C4-2B (cell line): ENCODE measurements at regions not wholly inside any gene's neighbourhood (a gene's known extent, or its start where the extent isn't known, plus 50 kb on each side); places are given as distances from the start of the nearest gene placed in this dataset.

Experiments used
- ZFX ChIP-seq: fragments of 450-650 bp; IDR thresholded peaks from 2 replicates; pipeline ENCODE4 v1.6.1; 2017
- TF ChIP-seq, protein P1 (sequence below): fragments of 450-650 bp; conservative IDR thresholded peaks from 2 replicates; pipeline ENCODE4 v1.5.1; 2017; ENCODE audit warnings: mild to moderate bottlenecking

DNA sequence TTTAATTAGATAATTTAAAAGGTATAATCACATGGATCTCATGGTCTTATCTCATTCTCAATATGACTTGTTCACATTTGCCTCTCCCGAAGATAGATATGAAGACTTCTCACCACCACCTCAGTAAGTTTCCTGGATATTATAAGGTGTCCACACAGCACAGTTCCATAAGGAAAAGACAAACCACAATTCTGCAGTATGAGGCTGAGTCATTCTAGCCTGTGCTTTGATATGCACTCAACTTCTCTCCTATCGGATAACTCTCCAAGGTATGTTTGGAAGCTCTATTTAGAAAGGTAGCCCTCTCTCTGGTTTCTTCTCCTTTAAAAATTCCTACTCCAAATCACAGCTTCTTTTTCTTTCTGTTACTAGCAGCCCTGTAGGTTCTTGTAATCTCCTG is 612.8 kb downstream of the ZPLD1 start:
- TF ChIP-seq, protein P1, sequence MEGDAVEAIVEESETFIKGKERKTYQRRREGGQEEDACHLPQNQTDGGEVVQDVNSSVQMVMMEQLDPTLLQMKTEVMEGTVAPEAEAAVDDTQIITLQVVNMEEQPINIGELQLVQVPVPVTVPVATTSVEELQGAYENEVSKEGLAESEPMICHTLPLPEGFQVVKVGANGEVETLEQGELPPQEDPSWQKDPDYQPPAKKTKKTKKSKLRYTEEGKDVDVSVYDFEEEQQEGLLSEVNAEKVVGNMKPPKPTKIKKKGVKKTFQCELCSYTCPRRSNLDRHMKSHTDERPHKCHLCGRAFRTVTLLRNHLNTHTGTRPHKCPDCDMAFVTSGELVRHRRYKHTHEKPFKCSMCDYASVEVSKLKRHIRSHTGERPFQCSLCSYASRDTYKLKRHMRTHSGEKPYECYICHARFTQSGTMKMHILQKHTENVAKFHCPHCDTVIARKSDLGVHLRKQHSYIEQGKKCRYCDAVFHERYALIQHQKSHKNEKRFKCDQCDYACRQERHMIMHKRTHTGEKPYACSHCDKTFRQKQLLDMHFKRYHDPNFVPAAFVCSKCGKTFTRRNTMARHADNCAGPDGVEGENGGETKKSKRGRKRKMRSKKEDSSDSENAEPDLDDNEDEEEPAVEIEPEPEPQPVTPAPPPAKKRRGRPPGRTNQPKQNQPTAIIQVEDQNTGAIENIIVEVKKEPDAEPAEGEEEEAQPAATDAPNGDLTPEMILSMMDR: no peak
- no peak for TF ChIP-seq ZFX
